BLaER1 treated with 17β-estradiol and CSF1 and Interleukin-3, amounts not matched to agents 10 nM and 100 nM (cell line): ENCODE measurements at regions not wholly inside any gene's neighbourhood (a gene's known extent, or its start where the extent isn't known, plus 50 kb on each side); places are given as distances from the start of the nearest gene placed in this dataset.
"Not testable (repeated sequence)": the region's sequence is repeated elsewhere in the genome, so short reads cannot be mapped to it uniquely, and the experiment has no call there.

Experiments used
- H3K27ac ChIP-seq, 11 experiments: shearing (Covaris generic); formaldehyde crosslinking; 2 replicates each; pipeline ENCODE4 v1.8.1; 2022
- H3K27me3 ChIP-seq, 11 experiments: shearing (Covaris generic); formaldehyde crosslinking; 2 replicates each; pipeline ENCODE4 v1.8.1; 2022
- H3K36me3 ChIP-seq, 11 experiments: shearing (Covaris generic); formaldehyde crosslinking; 2 replicates each; pipeline ENCODE4 v1.8.1; 2022
- H3K4me1 ChIP-seq, 10 experiments: shearing (Covaris generic); formaldehyde crosslinking; 2 replicates each; pipeline ENCODE4 v1.8.1; 2022
- H3K4me2 ChIP-seq, 11 experiments: shearing (Covaris generic); formaldehyde crosslinking; 2 replicates each; pipeline ENCODE4 v1.8.1; 2022
- H3K4me3 ChIP-seq, 10 experiments: shearing (Covaris generic); formaldehyde crosslinking; 2 replicates each; pipeline ENCODE4 v1.8.1; 2022
- H3K9ac ChIP-seq, 11 experiments: shearing (Covaris generic); formaldehyde crosslinking; 2 replicates each; pipeline ENCODE4 v1.8.1; 2022
- H3K9me3 ChIP-seq, 11 experiments: shearing (Covaris generic); formaldehyde crosslinking; replicated peaks in 1 of 11; 2 replicates each; pipeline ENCODE4 v1.8.1; 2022
- H4K20me1 ChIP-seq, 11 experiments: shearing (Covaris generic); formaldehyde crosslinking; 2 replicates each; pipeline ENCODE4 v1.8.1; 2022
- Cebpa-rat ChIP-seq, 11 experiments: shearing (Covaris generic); IDR thresholded peaks; 2 replicates each; pipeline ENCODE4 v1.8.1; 2022

DNA sequence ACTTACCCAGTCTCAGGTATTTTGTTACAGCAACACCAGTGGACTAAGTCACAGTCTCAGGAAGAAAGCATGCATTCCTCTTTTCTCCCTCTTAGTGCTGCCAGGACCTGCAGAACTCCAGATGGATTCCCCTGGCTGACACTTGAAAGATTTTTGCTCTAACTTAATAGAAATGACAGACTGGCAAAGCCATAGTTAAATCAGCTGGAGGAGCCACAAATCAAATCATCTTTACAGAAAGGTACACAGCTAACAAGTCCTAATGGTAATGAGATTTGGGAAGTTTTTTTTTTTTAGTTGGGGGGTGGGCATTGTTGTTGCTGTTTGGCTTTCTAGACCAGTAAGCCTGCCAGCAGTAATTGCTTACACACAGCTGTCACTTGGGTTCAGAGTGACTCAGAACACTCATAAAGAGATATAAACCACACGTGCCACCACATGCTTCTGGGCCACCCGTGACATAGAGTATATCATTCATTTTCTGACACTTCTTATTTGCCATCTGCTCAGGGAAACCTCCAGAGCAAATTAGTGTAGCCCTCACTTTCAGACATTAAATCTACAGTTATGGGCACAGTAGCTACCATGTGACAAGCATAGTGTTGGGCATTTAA lies 72.4 kb downstream of the FH start:
- Histone ChIP-seq H3K27me3 (no peaks in the 10 kb centered on the region), H4K20me1 (no peaks in the 10 kb centered on the region), H3K9ac (no peak overlapping the region), H3K36me3 (no peaks in the 10 kb centered on the region), H3K4me3 (no peak overlapping the region), H3K4me1 (no peaks in the 10 kb centered on the region), H3K4me2 (no peak overlapping the region), H3K27ac (no peak overlapping the region), H3K9me3 (peaks cover 5 to 18% (median 16%) of the 10 kb centered on the region in 11 experiments; a peak in 11 of 22 replicates)
- no peak for TF ChIP-seq Cebpa-rat (IDR thresholded peaks at IDR 0.05)

DNA sequence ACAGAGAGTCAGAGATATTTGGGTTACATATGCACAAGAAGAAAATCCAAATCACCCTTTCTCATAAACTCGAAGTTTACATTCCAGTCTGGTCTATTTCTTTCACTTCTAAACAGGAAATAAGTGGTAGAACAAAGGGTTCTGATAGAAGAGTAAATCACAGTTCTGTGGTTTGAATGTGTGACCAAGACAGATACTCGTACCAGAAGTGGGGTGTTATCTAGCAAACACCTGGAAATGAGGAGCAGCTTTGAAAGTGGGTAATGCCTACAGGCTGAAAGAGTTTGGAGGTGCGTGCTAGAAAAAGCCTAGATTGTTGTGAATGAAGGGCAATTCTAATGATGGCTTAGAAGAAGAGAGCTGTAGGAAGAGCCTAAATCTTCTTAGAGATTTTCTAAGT lies 74.7 kb downstream of the FH start:
- peaks cover 5 to 18% (median 16%) of the 10 kb centered on the region in 11 experiments; a peak in 11 of 22 replicates for H3K9me3 ChIP-seq
- H4K20me1 ChIP-seq, result no peaks in the 10 kb centered on the region
- H3K4me3 ChIP-seq, result no peak overlapping the region
- H3K36me3 ChIP-seq, result no peaks in the 10 kb centered on the region
- H3K27ac ChIP-seq, result no peak overlapping the region
- H3K27me3 ChIP-seq, result no peaks in the 10 kb centered on the region
- H3K4me1 ChIP-seq, result no peaks in the 10 kb centered on the region
- no peak for TF ChIP-seq Cebpa-rat (IDR thresholded peaks at IDR 0.05)
- H3K4me2 ChIP-seq, result no peak overlapping the region
- no peak overlapping the region for H3K9ac ChIP-seq

DNA sequence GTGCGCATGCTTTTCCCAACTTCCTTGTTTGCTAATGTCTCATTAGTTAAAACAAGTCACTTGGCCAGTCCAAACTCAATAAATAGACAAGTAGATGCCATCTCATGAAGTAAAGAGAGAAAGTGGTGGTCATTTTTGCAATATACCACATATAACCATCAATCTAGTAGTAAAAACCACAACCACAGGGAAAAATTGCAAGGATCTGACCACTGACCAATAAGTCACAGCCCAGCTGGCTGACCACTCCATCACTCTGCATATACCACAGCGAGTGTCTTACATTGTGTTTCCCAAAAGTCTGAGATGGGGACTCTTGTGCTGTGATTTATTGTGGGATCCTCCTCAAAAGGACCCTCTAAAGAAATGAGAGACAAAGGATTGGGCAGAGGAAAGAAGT lies 76.0 kb downstream of the FH start:
- H3K9ac ChIP-seq, result no peak overlapping the region

DNA sequence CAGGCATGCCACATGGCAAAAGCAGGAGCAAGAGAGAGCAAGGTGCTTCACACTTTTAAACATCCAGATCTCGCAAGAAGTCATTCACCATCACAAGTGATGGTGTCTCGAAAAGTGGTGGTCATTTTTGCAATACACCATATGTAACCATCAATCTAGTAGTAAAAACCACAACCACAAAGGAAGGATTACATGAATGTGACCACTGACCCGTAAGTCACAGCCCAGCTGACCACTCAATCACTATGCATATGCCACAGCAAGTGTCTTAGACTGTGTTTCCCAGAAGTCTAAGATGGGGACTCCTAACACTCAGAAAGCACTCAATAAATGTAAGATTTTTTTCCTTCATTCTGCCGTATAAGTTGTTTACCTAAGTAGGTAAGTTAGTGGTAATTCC lies 76.9 kb downstream of the FH start:
- H3K27me3 ChIP-seq, result no peaks in the 10 kb centered on the region
- H3K36me3 ChIP-seq, result no peaks in the 10 kb centered on the region
- no peak overlapping the region for H3K4me3 ChIP-seq
- no peak overlapping the region for H3K9ac ChIP-seq
- H4K20me1 ChIP-seq, result no peaks in the 10 kb centered on the region
- H3K4me2 ChIP-seq, result no peak overlapping the region
- TF ChIP-seq Cebpa-rat (IDR thresholded peaks at IDR 0.05), result no peak
- H3K27ac ChIP-seq, result no peak overlapping the region
- peaks cover 5 to 18% (median 16%) of the 10 kb centered on the region in 11 experiments; a peak in 11 of 22 replicates for H3K9me3 ChIP-seq
- no peaks in the 10 kb centered on the region for H3K4me1 ChIP-seq

More for the DNA sequence above, 76.0 kb downstream of the FH start:
- Histone ChIP-seq H3K4me1 (no peaks in the 10 kb centered on the region), H3K36me3 (no peaks in the 10 kb centered on the region), H3K4me2 (no peak overlapping the region), H3K27ac (no peak overlapping the region), H3K27me3 (no peaks in the 10 kb centered on the region), H4K20me1 (no peaks in the 10 kb centered on the region), H3K4me3 (no peak overlapping the region), H3K9me3 (peaks cover 5 to 18% (median 16%) of the 10 kb centered on the region in 11 experiments; a peak in 11 of 22 replicates)
- TF ChIP-seq Cebpa-rat (IDR thresholded peaks at IDR 0.05), result no peak

DNA sequence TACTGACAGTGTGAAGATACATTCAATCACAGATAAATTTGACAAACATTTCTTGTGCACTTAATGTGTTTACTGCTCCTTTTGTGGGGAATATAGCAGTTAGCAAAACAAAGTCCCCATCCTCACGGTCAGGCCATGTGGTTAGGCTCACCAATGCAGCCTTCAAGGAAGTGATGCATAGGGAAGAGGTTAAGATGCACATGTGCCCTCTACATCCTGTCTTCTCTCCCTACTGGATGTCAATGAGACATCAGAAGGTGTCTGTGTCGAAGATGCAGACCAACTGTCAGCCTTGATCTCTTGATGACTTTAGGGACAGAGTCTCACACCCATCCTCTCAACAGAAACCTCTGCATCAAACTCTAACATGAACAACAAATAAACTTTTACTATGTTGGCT lies 78.7 kb downstream of the FH start:
- no peaks in the 10 kb centered on the region for H4K20me1 ChIP-seq
- no peak for TF ChIP-seq Cebpa-rat (IDR thresholded peaks at IDR 0.05)
- no peak overlapping the region for H3K4me3 ChIP-seq
- H3K9ac ChIP-seq, result no peak overlapping the region
- H3K4me2 ChIP-seq, result no peak overlapping the region
- H3K27ac ChIP-seq, result no peak overlapping the region
- H3K36me3 ChIP-seq, result no peaks in the 10 kb centered on the region
- no peaks in the 10 kb centered on the region for H3K27me3 ChIP-seq
- no peaks in the 10 kb centered on the region for H3K4me1 ChIP-seq
- peaks cover 5 to 17% (median 15%) of the 10 kb centered on the region in 11 experiments; a peak in 11 of 22 replicates for H3K9me3 ChIP-seq

DNA sequence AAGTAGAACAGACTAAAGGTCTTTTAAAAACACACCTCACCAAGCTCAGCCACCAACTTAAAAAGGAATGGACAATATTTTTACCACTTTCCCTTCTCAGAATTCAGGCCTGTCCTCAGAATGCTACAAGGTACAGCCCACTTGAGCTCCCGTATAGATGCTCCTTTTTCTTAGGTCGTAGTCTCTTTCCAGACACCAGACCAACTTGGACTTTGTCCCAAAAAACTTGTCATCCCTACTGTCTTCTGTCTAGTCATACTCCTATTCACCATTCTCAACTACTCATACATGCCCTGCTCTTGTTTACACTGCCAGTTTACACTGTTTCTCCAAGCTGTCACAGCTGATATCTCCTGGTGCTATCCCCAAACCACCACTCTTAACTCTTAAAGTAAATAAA lies 80.9 kb downstream of the FH start:
- not testable (repeated sequence) for H3K4me3 ChIP-seq, H3K27me3 ChIP-seq, H3K36me3 ChIP-seq, H3K4me2 ChIP-seq, H3K9me3 ChIP-seq, H4K20me1 ChIP-seq, H3K9ac ChIP-seq, H3K27ac ChIP-seq, H3K4me1 ChIP-seq

DNA sequence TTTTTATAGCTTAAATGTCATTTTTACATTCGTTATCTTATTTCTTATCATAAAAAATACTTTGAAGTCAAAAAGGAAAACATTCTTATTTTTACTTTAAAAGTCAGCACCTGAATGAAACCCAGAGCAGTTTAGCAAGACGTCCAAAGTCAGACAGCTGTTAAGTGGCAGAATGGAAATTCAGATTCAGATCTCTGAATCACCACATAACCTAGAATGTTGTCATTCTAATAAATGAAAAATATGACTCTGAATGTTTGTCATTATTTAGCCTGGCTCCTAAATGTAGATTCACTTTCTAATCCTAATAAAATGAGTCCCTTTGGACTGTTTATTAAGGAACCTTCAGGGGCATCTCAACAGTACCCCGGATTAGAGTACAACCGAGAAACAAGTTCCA lies 75.2 kb upstream of the RGS7 start:
- H3K9me3 ChIP-seq, result peaks cover 0 to 5% (median 0%) of the 10 kb centered on the region in 11 experiments; a peak in 4 of 22 replicates
- H3K4me1 ChIP-seq, result no peaks in the 10 kb centered on the region
- no peak overlapping the region for H3K27ac ChIP-seq
- no peaks in the 10 kb centered on the region for H3K36me3 ChIP-seq
- no peaks in the 10 kb centered on the region for H4K20me1 ChIP-seq
- no peak overlapping the region for H3K4me2 ChIP-seq
- H3K27me3 ChIP-seq, result no peaks in the 10 kb centered on the region
- H3K4me3 ChIP-seq, result no peak overlapping the region
- no peak overlapping the region for H3K9ac ChIP-seq
- TF ChIP-seq Cebpa-rat (IDR thresholded peaks at IDR 0.05), result no peak

DNA sequence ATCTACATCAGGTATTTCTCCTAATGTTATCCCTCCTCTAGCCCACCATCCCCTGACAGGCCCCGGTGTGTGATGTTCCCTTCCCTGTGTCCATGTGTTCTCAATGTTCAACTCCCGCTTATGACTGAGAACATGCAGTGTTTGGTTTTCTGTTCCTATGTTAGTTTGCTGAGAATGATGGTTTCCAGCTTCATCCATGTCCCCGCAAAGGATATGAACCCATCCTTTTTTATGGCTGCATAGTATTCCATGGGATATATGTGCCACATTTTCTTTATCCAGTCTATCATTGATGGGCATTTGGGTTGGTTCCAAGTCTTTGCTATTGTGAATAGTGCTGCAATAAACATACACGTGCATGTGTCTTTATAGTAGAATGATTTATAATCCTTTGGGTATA lies 68.1 kb upstream of the RGS7 start:
- not testable (repeated sequence) for H3K36me3 ChIP-seq, H4K20me1 ChIP-seq, H3K9me3 ChIP-seq, H3K27ac ChIP-seq, H3K4me1 ChIP-seq, H3K4me2 ChIP-seq, H3K4me3 ChIP-seq, H3K9ac ChIP-seq
- peaks cover 10 to 28% (median 27%) of the 10 kb centered on the region in 11 experiments for H3K27me3 ChIP-seq

DNA sequence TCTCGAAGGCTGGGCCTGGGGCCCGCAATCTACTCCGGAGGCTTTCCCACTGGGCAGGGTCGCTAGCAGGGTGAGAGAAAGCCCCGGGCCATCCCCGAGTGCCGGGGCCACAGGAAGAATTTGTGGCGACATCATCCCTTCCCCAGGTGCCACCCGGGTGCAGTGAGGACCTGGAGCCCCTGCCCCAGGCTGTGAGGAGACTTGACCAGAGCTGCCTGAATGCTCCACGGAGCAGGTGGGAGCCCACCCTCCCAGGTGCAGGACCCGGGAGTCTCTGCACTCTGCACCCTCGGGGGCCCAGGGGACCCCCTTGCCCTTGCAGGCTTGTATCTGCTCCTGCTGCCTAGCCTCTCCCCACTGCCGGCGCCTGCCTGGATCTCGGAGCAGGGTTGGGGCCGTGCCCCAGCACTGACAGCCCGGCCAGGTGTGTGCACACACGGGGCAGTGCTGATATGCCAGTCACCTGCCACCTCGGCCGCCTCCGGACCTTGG lies 67.5 kb upstream of the RGS7 start:
- H3K27ac ChIP-seq, result peak overlapping the region in 4 of 11 experiments; percentile 10 to 51 (median 28); a peak in 2 of 22 replicates
- peak overlapping the region; percentile 36 to 74 (median 69); a peak in 21 of 22 replicates for H3K9ac ChIP-seq

More for the DNA sequence above, 67.5 kb upstream of the RGS7 start:
- peaks cover 0 to 10% (median 5%) of the 10 kb centered on the region in 10 experiments; a peak in 12 of 20 replicates for H3K4me1 ChIP-seq
- H3K27me3 ChIP-seq, result peaks cover 10 to 28% (median 27%) of the 10 kb centered on the region in 11 experiments
- H3K4me2 ChIP-seq, result peak overlapping the region; percentile 86 to 98 (median 92)
- no peaks in the 10 kb centered on the region for H4K20me1 ChIP-seq
- TF ChIP-seq Cebpa-rat (IDR thresholded peaks at IDR 0.05), result no peak
- H3K9me3 ChIP-seq, result no peaks in the 10 kb centered on the region
- no peaks in the 10 kb centered on the region for H3K36me3 ChIP-seq
- H3K4me3 ChIP-seq, result peak overlapping the region; percentile 64 to 80 (median 70)
